ENCODE measurements at regions not wholly inside any gene's neighbourhood (a gene's known extent, or its start where the extent isn't known, plus 50 kb on each side); places are given as distances from the start of the nearest gene placed in this dataset.
A peak's percentile ranks its signal among the peaks of the same experiment; 100 is the strongest.

DNA sequence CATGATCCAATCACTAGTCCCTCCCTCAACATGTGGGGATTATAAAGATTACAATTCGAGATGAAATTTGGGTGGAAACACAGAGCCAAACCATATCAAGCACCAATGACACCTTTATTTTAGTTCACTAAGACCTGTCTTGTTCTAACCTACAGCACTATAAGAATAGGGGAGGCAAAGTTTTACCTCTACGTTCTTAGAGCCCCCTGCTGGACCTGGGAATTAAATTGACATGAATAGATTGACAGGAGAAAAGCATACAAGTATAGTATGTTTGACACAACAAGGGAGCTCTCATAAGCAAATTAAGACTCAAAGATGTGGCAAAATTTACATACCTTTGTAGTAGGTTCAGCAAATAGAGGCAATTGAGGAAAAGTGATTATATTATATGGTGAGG, 974.4 kb upstream of the ALCAM start:
- no peak for DNase-seq
- intact Hi-C loops (cut with DNase I) = no loop called here
- FAIRE-seq = no peak
- Histone ChIP-seq H3K4me1 (ENCODE audit: control insufficient read depth in 2 of 3, insufficient read depth in 2 of 3, low read depth in 1 of 3, low read length in 3 of 3) (no peaks in the 10 kb centered on the region), H3K36me3 (ENCODE audit: control insufficient read depth in 2 of 3, insufficient read depth in 3 of 3, low read length in 3 of 3) (no peaks in the 10 kb centered on the region), H3K27me3 (ENCODE audit: control insufficient read depth, insufficient read depth, low read length) (no peaks in the 10 kb centered on the region), H3K4me3 (ENCODE audit: low read length in 3 of 3) (no peak overlapping the region), H3K9ac (ENCODE audit: low read length in 3 of 3) (no peak overlapping the region), H3K9me3 (ENCODE audit: control insufficient read depth in 2 of 3, insufficient read depth in 1 of 3, low read length in 3 of 3) (no peaks in the 10 kb centered on the region), H3K27ac (ENCODE audit: low read depth in 2 of 2, low read length in 2 of 2) (no peak overlapping the region)
- TF ChIP-seq, protein P1, sequence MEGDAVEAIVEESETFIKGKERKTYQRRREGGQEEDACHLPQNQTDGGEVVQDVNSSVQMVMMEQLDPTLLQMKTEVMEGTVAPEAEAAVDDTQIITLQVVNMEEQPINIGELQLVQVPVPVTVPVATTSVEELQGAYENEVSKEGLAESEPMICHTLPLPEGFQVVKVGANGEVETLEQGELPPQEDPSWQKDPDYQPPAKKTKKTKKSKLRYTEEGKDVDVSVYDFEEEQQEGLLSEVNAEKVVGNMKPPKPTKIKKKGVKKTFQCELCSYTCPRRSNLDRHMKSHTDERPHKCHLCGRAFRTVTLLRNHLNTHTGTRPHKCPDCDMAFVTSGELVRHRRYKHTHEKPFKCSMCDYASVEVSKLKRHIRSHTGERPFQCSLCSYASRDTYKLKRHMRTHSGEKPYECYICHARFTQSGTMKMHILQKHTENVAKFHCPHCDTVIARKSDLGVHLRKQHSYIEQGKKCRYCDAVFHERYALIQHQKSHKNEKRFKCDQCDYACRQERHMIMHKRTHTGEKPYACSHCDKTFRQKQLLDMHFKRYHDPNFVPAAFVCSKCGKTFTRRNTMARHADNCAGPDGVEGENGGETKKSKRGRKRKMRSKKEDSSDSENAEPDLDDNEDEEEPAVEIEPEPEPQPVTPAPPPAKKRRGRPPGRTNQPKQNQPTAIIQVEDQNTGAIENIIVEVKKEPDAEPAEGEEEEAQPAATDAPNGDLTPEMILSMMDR (IDR thresholded peaks at IDR 0.05; ENCODE audit: borderline replicate concordance, extremely low read depth, insufficient read depth) = no peak

DNA sequence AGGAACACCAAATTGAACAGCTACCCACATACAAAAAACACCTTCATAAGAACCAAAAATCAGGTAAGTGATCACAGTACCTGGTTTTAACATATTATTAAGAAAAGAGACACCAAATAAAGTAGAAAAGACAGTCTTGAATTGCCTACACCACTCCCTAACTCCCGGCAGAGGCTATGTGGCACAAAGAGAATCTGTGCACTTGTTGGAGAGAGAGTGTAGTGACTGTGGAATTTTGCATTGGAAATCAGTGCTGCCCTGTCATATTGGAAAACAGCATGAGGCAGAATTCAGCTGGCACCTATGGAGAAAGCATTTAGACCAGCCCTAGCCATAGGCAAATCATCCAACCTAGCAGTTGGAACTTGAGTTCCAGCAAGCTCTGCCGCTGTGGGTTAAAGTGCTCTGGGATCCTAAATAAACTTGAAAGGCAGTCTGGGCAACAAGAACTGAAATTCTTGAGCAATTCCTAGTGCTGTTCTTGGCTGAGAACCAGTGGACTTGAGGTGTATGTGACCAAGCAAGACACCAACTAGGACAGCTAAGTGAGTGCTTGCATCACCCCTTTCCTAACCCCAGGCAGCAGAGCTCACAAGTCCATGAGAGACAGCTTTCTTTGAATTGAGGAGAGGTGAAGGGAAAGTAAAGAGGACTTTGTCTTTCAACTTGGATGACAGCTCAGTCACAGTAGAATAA, 969.6 kb upstream of the ALCAM start:
- DNase-seq = no peak
- intact Hi-C loops (cut with DNase I) = no loop called here

DNA sequence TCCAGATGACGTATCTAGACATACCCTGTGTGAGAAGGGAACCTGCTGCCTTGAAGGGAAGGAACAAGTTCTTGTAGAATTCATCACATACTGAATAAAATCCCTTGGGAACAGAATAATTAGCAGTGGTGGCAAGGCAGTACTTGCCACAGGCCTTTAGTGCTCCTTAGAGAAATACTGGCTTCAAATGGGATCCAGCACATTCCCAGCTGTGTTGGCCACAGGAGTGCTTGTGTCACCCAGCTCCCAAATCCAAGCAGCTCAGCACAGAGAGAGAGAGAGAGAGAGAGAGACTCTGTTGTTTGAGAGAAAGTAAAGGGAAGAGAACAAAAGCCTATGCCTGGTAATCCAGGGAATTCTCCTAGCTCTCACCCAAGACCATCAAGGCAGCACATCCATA, 969.0 kb upstream of the ALCAM start:
- Histone ChIP-seq H3K9me3 (ENCODE audit: control insufficient read depth in 2 of 3, insufficient read depth in 1 of 3, low read length in 3 of 3) (no peaks in the 10 kb centered on the region), H3K27ac (ENCODE audit: low read depth in 2 of 2, low read length in 2 of 2) (no peak overlapping the region), H3K36me3 (ENCODE audit: control insufficient read depth in 2 of 3, insufficient read depth in 3 of 3, low read length in 3 of 3) (no peaks in the 10 kb centered on the region), H3K4me1 (ENCODE audit: control insufficient read depth in 2 of 3, insufficient read depth in 2 of 3, low read depth in 1 of 3, low read length in 3 of 3) (no peaks in the 10 kb centered on the region), H3K9ac (ENCODE audit: low read length in 3 of 3) (no peak overlapping the region), H3K27me3 (ENCODE audit: control insufficient read depth, insufficient read depth, low read length) (no peaks in the 10 kb centered on the region), H3K4me3 (ENCODE audit: low read length in 3 of 3) (no peak overlapping the region)
- no peak for FAIRE-seq
- intact Hi-C loops (cut with DNase I) = no loop called here
- DNase-seq = no peak
- TF ChIP-seq, protein P1 (IDR thresholded peaks at IDR 0.05; ENCODE audit: borderline replicate concordance, extremely low read depth, insufficient read depth) = no peak

More for the DNA sequence above, 969.6 kb upstream of the ALCAM start:
- no peak for FAIRE-seq
- TF ChIP-seq, protein P1 (IDR thresholded peaks at IDR 0.05; ENCODE audit: borderline replicate concordance, extremely low read depth, insufficient read depth) = no peak
- no peaks in the 10 kb centered on the region for H3K27me3 ChIP-seq (ENCODE audit: control insufficient read depth, insufficient read depth, low read length)
- H3K36me3 ChIP-seq (ENCODE audit: control insufficient read depth in 2 of 3, insufficient read depth in 3 of 3, low read length in 3 of 3) = no peaks in the 10 kb centered on the region
- H3K27ac ChIP-seq (ENCODE audit: low read depth in 2 of 2, low read length in 2 of 2) = no peak overlapping the region
- H3K9me3 ChIP-seq (ENCODE audit: control insufficient read depth in 2 of 3, insufficient read depth in 1 of 3, low read length in 3 of 3) = no peaks in the 10 kb centered on the region
- H3K4me3 ChIP-seq (ENCODE audit: low read length in 3 of 3) = no peak overlapping the region
- H3K4me1 ChIP-seq (ENCODE audit: control insufficient read depth in 2 of 3, insufficient read depth in 2 of 3, low read depth in 1 of 3, low read length in 3 of 3) = no peaks in the 10 kb centered on the region
- H3K9ac ChIP-seq (ENCODE audit: low read length in 3 of 3) = no peak overlapping the region

DNA sequence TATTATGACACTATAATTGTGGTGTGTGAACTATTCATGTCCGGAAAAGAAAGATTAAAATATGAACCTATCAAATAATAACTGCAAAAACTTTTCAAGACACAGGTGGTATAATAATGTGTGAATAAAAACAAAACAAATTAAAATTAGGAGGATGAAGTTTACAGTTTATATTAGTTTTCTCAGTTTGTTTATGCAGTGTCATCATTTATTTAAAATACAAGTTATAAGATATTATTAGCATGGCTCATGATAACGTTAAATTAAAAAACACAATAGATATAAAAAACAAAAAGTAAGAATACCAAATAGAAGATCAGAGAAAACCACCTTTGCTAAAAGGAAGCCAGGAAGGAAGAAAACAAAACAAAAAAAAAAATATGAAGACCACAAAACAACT, 963.8 kb upstream of the ALCAM start:
- no peak overlapping the region for H3K4me3 ChIP-seq (ENCODE audit: low read length in 3 of 3)
- TF ChIP-seq, protein P1 (IDR thresholded peaks at IDR 0.05; ENCODE audit: borderline replicate concordance, extremely low read depth, insufficient read depth) = no peak
- no peak overlapping the region for H3K9ac ChIP-seq (ENCODE audit: low read length in 3 of 3)
- H3K4me1 ChIP-seq (ENCODE audit: control insufficient read depth in 2 of 3, insufficient read depth in 2 of 3, low read depth in 1 of 3, low read length in 3 of 3) = no peaks in the 10 kb centered on the region
- FAIRE-seq (peak; percentile 46), DNase-seq (no peak)
- H3K9me3 ChIP-seq (ENCODE audit: control insufficient read depth in 2 of 3, insufficient read depth in 1 of 3, low read length in 3 of 3) = no peaks in the 10 kb centered on the region
- H3K27ac ChIP-seq (ENCODE audit: low read depth in 2 of 2, low read length in 2 of 2) = no peak overlapping the region
- intact Hi-C loops (cut with DNase I) = no loop called here
- H3K27me3 ChIP-seq (ENCODE audit: control insufficient read depth, insufficient read depth, low read length) = no peaks in the 10 kb centered on the region
- no peaks in the 10 kb centered on the region for H3K36me3 ChIP-seq (ENCODE audit: control insufficient read depth in 2 of 3, insufficient read depth in 3 of 3, low read length in 3 of 3)
